GM18861 (cell line): ENCODE measurements at regions not wholly inside any gene's neighbourhood (a gene's known extent, or its start where the extent isn't known, plus 50 kb on each side); places are given as distances from the start of the nearest gene placed in this dataset.

Experiments used
- ATAC-seq: cut with Tn5 transposase; IDR thresholded peaks from one replicate; pipeline ENCODE4 v1.9.1; 2021; ENCODE audit not compliant: unreplicated experiment

- no peak for ATAC-seq
Measured at GRCh38 chr7:10085231-10085630, 888.4 kb upstream of the PHF14 start.

- no peak for ATAC-seq
Measured at GRCh38 chr7:10100572-10100971, 873.1 kb upstream of the PHF14 start.

DNA sequence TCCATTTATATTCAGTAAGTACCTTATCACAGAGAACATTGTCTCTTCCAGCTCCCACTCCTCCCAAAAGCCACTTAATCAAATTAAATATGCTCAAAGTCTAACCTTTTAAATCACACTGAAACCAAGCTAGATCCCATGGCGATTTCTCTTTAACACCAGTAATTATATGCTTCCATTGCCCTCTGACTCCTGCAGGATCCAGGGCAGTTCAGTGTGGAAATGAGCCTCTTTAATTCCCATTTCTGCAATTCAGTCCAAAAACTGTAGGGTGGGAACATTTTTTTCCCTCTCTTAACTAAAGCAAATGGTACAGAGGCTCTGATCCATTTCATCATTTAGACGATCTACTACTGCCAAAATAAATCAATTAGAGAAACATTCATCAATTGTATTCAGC lies 872.3 kb upstream of the PHF14 start:
- no peak for ATAC-seq

GRCh38 chr7:10104292-10104691 lies 869.4 kb upstream of the PHF14 start:
- ATAC-seq, result no peak

GRCh38 chr7:10106609-10107008 lies 867.1 kb upstream of the PHF14 start:
- ATAC-seq, result no peak

DNA sequence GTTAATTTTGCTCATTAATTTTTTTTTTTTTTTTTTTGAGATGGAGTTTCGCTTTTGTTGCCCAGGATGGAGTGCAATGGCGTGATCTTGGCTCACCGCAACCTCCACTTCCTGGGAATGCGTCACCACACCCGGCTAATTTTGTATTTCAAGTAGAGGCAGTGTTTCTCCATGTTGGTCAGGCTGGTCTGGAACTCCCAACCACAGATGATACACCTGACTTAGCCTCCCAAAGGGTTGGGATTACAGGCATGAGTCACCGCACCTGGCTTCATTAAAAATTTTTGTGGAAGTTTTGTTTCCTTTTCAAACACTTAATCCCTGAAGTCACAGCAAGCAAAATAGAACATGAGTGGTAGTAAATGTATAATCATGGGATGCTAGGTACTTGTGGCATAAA lies 857.2 kb upstream of the PHF14 start:
- no peak for ATAC-seq

DNA sequence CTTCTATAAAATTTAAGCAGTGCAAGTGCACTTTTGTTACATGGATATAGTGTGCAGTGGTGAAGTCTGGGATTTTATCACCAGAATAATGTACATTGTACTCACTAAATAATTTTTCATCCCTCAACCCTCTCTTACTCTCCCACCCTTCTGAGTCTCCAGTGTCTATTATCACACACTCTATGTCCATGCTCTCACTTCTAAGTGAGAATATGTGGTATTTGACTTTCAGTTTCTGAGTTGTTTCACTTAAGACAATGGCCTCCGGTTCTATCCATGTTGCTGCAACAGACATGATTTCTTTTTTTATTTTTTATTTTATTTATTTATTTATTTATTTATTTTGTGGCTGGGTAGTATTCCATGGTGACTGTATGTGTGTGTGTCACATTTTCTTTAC lies 855.9 kb upstream of the PHF14 start:
- no peak for ATAC-seq

GRCh38 chr7:10120936-10121335 lies 852.7 kb upstream of the PHF14 start:
- no peak for ATAC-seq

- ATAC-seq, result no peak
Measured at GRCh38 chr7:10121631-10122030, 852.0 kb upstream of the PHF14 start.

GRCh38 chr7:10122551-10123100 lies 851.0 kb upstream of the PHF14 start:
- ATAC-seq, result no peak

GRCh38 chr7:10128748-10129147 lies 844.9 kb upstream of the PHF14 start:
- ATAC-seq, result no peak

- ATAC-seq, result no peak
Measured at GRCh38 chr7:10138087-10138854, 835.4 kb upstream of the PHF14 start.

DNA sequence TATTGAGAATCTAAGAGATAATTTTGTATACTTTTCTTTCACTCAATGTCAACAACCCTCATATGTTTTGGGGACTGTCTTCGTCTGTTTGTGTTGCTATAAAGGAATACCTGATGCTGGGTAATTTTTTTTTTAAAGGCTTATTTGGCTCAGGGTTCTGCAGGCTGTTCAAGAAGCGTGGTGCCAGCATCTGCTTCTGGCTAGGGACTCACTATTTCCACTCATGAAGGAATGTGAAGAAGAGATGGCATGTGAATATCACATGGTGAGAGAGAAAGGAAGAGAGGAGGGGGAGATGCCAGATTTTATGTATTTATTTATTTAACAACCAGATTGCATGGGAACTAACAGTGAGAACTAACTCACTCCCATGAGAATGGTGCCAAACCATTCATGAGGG lies 827.4 kb upstream of the PHF14 start:
- ATAC-seq, result no peak

DNA sequence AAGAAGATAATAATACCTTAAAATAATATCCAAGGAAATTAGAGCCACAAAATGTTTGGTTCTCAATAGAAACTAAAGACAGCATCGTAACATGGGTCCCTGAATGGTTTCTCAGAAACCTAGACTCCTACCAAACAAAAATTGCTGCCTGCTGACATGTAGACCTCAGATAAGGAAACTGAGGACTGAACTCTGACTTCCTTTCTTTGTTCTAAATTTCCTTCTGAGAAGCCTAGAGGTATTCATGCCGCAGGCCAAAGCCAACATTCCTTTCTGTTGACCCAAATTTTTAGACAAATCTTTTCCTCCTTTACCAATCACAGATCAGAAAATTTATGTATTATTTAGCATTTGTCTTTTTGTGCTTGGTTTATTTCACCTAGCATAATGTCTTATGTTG lies 816.7 kb upstream of the PHF14 start:
- ATAC-seq, result no peak

DNA sequence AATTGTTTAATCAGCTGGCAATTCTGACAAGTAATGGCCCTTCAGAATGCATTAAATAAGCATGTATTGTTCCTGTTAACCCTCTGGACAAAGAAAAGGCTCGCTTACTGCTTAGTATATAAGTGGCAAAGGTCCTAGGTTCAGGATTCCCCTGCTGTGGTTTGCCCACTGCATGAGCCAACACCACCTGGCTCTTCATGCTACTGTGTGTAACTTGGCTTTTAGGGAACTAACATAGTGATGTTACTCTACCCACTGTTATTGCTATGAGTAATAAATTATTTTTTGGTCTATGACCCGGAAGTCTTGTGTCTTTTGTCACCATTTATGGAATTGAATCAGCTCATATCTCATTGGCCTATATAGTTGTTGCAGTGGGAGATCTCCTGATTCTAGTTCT lies 791.7 kb upstream of the PHF14 start:
- ATAC-seq, result no peak

- ATAC-seq, result no peak
Measured at GRCh38 chr7:10192074-10192473, 781.6 kb upstream of the PHF14 start.

- ATAC-seq, result no peak
Measured at GRCh38 chr7:10205696-10206095, 768.0 kb upstream of the PHF14 start.

DNA sequence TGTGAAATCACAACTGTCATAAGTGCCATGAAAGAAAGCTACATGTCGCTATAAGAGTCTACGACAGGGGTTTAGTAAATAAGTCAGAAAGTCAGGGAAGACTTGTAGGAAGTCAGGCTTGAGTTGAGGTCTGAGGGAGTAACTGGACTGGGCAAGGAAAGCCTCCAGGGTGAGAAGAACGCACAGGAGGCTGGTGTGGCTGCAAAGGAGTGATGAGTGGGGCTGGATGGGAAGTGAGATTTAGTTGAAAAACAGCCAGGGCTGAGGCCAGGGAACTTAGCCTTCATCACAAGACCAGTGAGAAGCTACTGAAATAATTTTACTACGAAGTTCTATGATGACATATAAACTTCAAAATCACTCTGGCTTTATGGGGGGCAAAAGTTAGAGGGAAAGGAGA lies 763.7 kb upstream of the PHF14 start:
- no peak for ATAC-seq

- no peak for ATAC-seq
Measured at GRCh38 chr7:10211016-10211415, 762.7 kb upstream of the PHF14 start.

GRCh38 chr7:10211861-10212260 lies 761.8 kb upstream of the PHF14 start:
- no peak for ATAC-seq

- ATAC-seq, result no peak
Measured at GRCh38 chr7:10212649-10213048, 761.0 kb upstream of the PHF14 start.

DNA sequence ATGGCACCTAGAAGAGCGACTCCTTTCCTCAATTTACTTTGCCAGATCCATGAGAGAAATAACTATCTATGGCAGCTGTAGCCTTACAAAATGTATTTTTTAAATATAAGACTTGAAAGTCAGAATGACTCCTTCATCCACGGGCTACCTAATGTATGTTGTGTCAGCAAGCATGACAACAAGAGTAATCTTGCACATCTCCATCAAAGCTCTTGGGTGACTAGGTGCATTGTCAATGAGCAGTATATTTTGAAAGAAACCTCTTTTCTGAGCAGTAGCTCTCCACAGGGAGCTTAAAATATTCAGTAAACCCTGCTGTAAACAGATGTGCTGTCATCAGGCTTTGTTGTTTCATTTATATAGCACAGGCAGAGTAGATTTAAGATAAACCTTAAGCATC lies 757.2 kb upstream of the PHF14 start:
- no peak for ATAC-seq

- no peak for ATAC-seq
Measured at GRCh38 chr7:10221084-10221483, 752.6 kb upstream of the PHF14 start.
